HepG2 (cell line): ENCODE measurements at regions not wholly inside any gene's neighbourhood (a gene's known extent, or its start where the extent isn't known, plus 50 kb on each side); places are given as distances from the start of the nearest gene placed in this dataset.

Experiments
- NCOA5 ChIP-seq: sonication (generic); formaldehyde crosslinking; IDR thresholded peaks from 2 replicates; pipeline ENCODE4 v1.4.0; 2020; ENCODE audit warnings: missing genetic modification reagents
- TBL1XR1 ChIP-seq: fragments of 150-350 bp; IDR thresholded peaks from 2 replicates; pipeline ENCODE4 v1.6.1; 2014; ENCODE audit warnings: borderline replicate concordance, low read length; ENCODE audit not compliant: partially characterized antibody
- TF ChIP-seq, protein P1 (sequence below): IDR thresholded peaks from 2 replicates; pipeline ENCODE4 v1.6.1; 2016

DNA sequence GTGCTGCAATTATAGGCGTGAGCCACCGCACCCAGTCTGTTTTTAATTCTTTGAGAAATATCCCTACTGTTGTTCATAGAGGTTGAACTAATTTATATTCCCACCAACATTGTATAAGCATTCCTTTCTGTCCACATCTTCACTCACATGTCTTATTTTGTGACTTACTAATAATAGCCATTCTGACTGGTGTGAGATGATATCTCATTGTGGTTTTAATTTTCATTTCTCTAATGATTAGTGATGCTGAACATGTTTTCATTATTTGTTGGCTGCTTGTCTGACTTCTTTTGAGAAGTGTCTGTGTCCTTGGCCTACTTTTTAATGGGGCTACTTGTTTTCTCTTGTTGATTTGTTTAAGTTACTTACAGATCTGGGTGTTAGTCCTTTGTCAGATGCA lies 310.9 kb upstream of the MAOA start:
- no peak for TF ChIP-seq TBL1XR1
- no peak for TF ChIP-seq NCOA5 (CRISPR knock-in tag)
- TF ChIP-seq, protein P1, sequence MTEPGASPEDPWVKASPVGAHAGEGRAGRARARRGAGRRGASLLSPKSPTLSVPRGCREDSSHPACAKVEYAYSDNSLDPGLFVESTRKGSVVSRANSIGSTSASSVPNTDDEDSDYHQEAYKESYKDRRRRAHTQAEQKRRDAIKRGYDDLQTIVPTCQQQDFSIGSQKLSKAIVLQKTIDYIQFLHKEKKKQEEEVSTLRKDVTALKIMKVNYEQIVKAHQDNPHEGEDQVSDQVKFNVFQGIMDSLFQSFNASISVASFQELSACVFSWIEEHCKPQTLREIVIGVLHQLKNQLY (CRISPR knock-in tag): no peak
